BJ (cell line): ENCODE measurements at regions not wholly inside any gene's neighbourhood (a gene's known extent, or its start where the extent isn't known, plus 50 kb on each side); places are given as distances from the start of the nearest gene placed in this dataset.
"Not testable (repeated sequence)": the region's sequence is repeated elsewhere in the genome, so short reads cannot be mapped to it uniquely, and the experiment has no call there.

Source experiments
- CTCF ChIA-PET: fragments of 350-600 bp; formaldehyde crosslinking; extraction: SDS; loops from one replicate; lab custom pipeline; 2021; ENCODE audit warnings: antibody characterized with exemption, inconsistent platforms; lab: Yijun Ruan, JAX
- POLR2A ChIA-PET: fragments of 300-600 bp; sonication (Branson Sonifier 250); formaldehyde crosslinking; extraction: SDS; loops from one replicate; lab custom pipeline; 2021; ENCODE audit warnings: antibody characterized with exemption; lab: Charles Lee
- DNase-seq: peaks from one replicate; pipeline ENCODE4 v3.0.0-alpha.2; 2011; ENCODE audit warnings: low read depth
- H3K27me3 ChIP-seq: 2 replicates; pipeline ENCODE4 v1.6.0; 2011; ENCODE audit warnings: low read length; ENCODE audit not compliant: control insufficient read depth, insufficient read depth
- H3K36me3 ChIP-seq: 2 replicates; pipeline ENCODE4 v1.5.1; 2011; ENCODE audit warnings: low read length; ENCODE audit not compliant: control insufficient read depth, insufficient read depth
- H3K4me3 ChIP-seq: 2 replicates; pipeline ENCODE4 v1.5.1; 2011; ENCODE audit warnings: low read depth, mild to moderate bottlenecking, control low read depth, low read length
- TF ChIP-seq, protein P1 (sequence below): IDR thresholded peaks from 2 replicates; pipeline ENCODE4 v1.5.1; 2011; ENCODE audit warnings: low read depth, mild to moderate bottlenecking, control low read depth, inconsistent platforms, low read length, moderate library complexity; ENCODE audit not compliant: insufficient read depth

- DNase-seq, result no peak
- TF ChIP-seq, protein P1, sequence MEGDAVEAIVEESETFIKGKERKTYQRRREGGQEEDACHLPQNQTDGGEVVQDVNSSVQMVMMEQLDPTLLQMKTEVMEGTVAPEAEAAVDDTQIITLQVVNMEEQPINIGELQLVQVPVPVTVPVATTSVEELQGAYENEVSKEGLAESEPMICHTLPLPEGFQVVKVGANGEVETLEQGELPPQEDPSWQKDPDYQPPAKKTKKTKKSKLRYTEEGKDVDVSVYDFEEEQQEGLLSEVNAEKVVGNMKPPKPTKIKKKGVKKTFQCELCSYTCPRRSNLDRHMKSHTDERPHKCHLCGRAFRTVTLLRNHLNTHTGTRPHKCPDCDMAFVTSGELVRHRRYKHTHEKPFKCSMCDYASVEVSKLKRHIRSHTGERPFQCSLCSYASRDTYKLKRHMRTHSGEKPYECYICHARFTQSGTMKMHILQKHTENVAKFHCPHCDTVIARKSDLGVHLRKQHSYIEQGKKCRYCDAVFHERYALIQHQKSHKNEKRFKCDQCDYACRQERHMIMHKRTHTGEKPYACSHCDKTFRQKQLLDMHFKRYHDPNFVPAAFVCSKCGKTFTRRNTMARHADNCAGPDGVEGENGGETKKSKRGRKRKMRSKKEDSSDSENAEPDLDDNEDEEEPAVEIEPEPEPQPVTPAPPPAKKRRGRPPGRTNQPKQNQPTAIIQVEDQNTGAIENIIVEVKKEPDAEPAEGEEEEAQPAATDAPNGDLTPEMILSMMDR, result no peak
- Histone ChIP-seq H3K27me3 (peaks cover 2% of the 10 kb centered on the region; the same call in 1 of the 2 replicates), H3K4me3 (no peak overlapping the region), H3K36me3 (no peaks in the 10 kb centered on the region)
- ChIA-PET CTCF (no interaction called here), POLR2A (no interaction called here)
Measured at GRCh38 chr1:227508431-227508830, 54.9 kb upstream of the ZNF678 start.

DNA sequence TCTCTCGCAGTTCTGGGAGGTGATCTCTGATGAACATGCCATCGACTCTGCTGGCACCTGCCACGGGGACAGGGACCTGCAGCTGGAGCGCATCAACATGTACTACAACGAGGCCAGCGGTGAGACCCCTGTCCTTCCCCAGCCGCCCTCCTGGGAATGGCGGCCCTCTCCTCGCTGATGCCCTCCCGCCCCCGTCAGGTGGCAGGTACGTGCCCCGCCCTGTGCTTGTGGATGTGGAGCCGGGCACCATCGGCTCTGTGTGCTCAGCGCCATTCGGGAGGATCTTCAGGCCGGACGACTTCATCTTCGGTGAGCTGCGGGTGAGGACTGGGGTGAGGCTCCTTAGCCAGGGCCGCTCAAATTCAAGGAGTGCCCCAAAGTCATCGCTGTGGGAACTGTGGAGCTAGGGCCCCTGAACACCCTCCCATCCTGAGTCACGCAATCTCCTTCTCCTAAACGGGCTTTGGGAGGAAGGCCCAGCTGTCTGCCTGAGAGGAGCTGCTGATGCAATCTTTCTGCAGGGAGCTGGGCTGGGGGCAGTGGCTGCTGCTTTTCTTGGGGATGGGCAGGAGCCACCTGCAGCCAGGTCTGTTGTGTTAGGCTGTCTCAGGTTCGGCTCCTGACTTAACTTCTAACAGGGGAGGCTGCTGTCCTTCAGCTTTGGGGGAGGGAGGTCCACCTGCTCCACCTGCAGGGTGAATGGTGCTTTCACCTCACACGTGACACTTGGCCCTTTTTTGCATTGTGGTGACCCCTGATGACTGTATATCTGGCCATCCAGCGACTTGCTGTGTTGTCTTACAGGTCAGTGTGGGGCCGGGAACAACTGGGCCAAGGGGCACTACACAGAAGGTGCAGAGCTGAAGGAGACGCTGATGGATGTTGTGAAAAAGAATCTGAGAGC, 56.6 kb upstream of the ZNF678 start:
- H3K27me3 ChIP-seq, POLR2A ChIA-PET, DNase-seq, CTCF ChIA-PET, H3K36me3 ChIP-seq, H3K4me3 ChIP-seq: not testable (repeated sequence)

DNA sequence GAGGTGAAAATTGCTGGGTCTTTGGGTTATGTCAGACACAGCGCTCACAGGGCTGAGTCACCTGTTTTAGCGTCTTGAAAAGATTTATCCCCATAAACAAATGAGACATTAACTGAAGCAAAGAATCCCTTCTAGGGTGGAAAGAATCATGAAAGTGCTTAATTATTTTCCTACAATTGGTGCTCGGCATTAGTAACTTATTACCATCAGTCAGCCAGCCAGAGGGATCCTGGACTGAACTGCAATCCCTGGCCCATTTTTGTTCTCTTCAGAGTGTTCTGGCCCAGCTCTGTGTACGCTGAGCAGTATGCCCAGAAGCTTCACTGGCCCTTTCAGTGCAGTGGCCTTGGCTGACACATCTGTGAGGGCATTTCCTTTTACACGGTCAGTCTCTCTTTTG, 67.3 kb upstream of the ZNF678 start:
- H3K4me3 ChIP-seq, CTCF ChIA-PET, POLR2A ChIA-PET: not testable (repeated sequence)

DNA sequence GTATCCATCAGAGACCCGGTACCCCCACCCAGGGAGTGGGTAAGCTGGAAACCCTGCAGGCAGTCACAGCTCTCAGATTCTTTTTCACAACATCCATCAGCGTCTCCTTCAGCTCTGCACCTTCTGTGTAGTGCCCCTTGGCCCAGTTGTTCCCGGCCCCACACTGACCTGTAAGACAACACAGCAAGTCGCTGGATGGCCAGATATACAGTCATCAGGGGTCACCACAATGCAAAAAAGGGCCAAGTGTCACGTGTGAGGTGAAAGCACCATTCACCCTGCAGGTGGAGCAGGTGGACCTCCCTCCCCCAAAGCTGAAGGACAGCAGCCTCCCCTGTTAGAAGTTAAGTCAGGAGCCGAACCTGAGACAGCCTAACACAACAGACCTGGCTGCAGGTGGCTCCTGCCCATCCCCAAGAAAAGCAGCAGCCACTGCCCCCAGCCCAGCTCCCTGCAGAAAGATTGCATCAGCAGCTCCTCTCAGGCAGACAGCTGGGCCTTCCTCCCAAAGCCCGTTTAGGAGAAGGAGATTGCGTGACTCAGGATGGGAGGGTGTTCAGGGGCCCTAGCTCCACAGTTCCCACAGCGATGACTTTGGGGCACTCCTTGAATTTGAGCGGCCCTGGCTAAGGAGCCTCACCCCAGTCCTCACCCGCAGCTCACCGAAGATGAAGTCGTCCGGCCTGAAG, 69.3 kb upstream of the ZNF678 start:
- DNase-seq, H3K27me3 ChIP-seq, CTCF ChIA-PET, H3K4me3 ChIP-seq, POLR2A ChIA-PET, H3K36me3 ChIP-seq: not testable (repeated sequence)

More for the DNA sequence above, 67.3 kb upstream of the ZNF678 start:
- H3K27me3 ChIP-seq, H3K36me3 ChIP-seq, DNase-seq: not testable (repeated sequence)

GRCh38 chr1:227490478-227490877, 72.9 kb upstream of the ZNF678 start:
- Histone ChIP-seq H3K4me3 (no peak overlapping the region), H3K36me3 (no peaks in the 10 kb centered on the region), H3K27me3 (no peaks in the 10 kb centered on the region)
- TF ChIP-seq, protein P1, result no peak
- ChIA-PET POLR2A (no interaction called here), CTCF (interaction anchor here (1.2 kb wide), 1 partner anchor 9 kb away, joined by 6 read pairs; no protein-coding TSS in a partner anchor)
- no peak for DNase-seq

GRCh38 chr1:227490001-227490400, 73.4 kb upstream of the ZNF678 start:
- Histone ChIP-seq H3K4me3 (no peak overlapping the region), H3K27me3 (no peaks in the 10 kb centered on the region), H3K36me3 (no peaks in the 10 kb centered on the region)
- ChIA-PET CTCF (interaction anchor here (1.2 kb wide), 1 partner anchor 9 kb away, joined by 6 read pairs; no protein-coding TSS in a partner anchor), POLR2A (no interaction called here)
- no peak for DNase-seq
- TF ChIP-seq, protein P1, result no peak
